ENCODE measurements at regions not wholly inside any gene's neighbourhood (a gene's known extent, or its start where the extent isn't known, plus 50 kb on each side); places are given as distances from the start of the nearest gene placed in this dataset.
A peak's percentile ranks its signal among the peaks of the same experiment; 100 is the strongest.
"Not testable (repeated sequence)": the region's sequence is repeated elsewhere in the genome, so short reads cannot be mapped to it uniquely, and the experiment has no call there.

DNA sequence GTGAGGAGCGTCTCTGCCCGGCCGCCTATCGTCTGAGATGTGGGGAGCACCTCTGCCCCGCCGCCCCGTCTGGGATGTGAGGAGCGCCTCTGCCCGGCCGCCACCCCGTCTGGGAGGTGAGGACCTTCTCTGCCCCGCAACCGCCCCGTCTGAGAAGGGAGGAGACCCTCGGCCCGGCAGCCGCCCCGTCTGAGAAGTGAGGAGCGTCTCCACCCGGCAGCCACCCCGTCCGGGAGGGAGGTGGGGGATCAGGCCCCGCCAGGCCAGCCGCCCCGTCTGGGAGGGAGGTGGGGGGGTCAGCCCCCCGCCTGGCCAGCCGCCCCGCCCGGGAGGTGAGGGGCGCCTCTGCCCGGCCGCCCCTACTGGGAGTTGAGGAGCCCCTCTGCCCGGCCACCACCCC is 507.8 kb downstream of the TUBA3C start:
- not testable (repeated sequence) for DNase-seq (ENCODE audit: low read depth in 2 of 3, low spot score in 2 of 3)

DNA sequence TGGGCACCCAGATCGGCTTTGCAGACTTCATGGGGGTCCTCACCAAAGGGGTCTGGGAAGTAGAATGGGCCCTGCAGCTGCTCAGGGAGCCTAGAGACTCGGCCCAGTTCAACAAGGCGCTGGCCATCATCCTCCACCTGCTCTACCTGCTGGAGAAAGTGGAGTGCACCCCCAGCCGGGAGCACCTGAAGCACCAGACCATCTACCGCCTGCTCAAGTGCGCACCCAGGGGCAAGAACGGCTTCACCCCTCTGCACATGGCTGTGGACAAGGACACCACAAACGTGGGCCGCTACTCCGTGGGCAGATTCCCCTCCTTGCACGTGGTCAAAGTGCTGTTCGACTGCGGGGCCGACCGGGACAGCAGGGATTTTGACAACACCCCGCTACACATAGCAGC is 515.0 kb downstream of the TUBA3C start:
- DNase-seq (ENCODE audit: low read depth in 2 of 3, low spot score in 2 of 3) = not testable (repeated sequence)

DNA sequence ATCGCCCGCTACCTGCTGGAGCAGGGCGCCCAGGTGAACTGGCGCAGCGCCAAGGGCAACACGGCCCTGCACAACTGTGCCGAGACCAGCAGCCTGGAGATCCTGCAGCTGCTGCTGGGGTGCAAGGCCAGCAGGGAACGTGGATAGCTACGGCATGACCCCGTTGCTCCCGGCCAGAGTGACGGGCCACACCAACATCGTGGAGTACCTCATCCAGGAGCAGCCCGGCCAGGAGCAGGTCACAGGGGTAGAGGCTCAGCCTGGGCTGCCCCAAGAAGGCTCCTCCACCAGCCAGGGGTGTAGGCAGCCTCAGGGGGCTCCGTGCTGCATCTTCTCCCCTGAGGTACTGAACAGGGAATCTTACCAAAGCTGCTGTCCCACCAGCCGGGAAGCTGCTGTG is 515.9 kb downstream of the TUBA3C start:
- DNase-seq (ENCODE audit: low read depth in 2 of 3, low spot score in 2 of 3) = not testable (repeated sequence)

DNA sequence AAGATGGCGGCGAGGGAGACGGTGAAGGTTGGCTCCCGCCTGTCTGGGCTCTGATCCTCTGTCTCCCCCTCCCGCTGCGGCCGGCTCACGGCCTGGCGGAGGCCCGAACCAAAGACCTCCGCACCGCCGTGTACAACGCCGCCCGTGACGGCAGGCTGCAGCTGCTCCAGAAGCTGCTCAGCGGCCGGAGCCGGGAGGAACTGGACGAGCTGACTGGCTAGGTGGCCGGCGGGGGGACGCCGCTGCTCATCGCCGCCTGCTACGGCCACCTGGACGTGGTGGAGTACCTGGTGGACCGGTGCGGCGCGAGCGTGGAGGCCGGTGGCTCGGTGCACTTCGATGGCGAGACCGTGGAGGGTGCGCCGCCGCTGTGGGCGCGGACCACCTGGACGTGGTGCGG is 516.5 kb downstream of the TUBA3C start:
- not testable (repeated sequence) for DNase-seq (ENCODE audit: low read depth in 2 of 3, low spot score in 2 of 3)

DNA sequence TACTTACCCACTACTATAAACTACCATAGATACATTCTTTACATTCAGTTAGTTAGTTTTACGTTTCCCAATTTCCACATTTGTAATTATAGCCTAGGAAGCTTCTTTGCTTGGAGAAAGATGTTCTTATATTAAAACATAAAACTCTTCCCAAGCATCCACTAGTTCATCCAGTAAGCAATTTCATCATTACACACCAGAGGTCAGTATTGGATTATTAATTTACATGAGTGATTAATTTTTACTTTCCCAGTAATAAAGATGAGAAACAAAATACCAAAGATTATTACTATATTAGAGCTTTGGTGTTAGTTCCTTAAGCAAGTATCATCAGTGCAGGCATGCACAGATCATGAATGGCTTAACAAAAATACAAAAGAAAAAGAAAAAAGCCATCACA is 518.4 kb downstream of the TUBA3C start:
- not testable (repeated sequence) for DNase-seq (ENCODE audit: low read depth in 2 of 3, low spot score in 2 of 3)

DNA sequence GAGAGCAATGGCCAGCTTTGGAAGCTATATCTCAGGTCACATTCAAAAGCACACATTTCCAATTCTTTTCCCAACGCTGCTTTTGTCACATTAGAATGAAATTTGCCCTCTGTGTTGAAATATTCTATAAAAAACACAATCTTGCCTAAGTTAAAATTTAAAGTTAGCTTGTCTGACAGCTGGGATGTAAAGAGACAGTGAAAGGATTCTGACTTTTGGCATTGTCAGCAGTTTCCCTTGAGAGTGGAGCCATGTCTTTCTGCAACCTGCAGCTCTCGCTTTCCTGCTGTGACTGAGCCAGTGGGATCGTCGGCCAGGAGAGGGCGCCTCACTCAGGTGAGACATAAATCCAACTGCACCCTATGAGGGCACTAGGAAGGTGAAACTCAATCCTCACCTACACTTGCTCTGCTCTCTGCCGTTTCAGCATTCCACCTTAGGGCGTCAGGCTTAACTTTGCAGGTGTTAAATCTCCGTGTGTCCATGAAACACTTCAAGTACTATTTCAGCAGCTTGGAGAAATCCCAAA is 537.9 kb downstream of the TUBA3C start:
- DNase-seq (ENCODE audit: low read depth in 2 of 3, low spot score in 2 of 3) = peak in 1 of 3 experiments; percentile 3

DNA sequence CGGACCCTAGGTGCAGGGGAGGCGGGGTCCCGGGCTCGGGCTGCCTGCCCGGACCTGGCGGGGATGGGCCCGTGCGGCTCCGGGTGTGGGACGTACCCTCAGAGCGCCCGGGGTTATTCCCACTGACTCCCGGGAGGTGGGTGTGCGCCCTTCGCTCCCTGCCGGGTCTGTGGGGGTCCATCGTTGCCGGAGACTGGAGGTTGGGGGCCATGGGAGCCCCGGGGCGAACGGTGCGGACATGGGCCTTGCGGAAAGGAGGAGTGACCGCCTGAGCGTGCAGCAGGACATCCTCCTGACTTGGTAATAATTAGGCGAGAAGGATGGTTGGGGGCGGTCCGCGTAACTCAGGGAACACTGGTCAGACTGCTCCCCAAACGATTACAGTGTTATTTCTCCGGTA is 552.7 kb downstream of the TUBA3C start:
- not testable (repeated sequence) for DNase-seq (ENCODE audit: low read depth in 2 of 3, low spot score in 2 of 3)

DNA sequence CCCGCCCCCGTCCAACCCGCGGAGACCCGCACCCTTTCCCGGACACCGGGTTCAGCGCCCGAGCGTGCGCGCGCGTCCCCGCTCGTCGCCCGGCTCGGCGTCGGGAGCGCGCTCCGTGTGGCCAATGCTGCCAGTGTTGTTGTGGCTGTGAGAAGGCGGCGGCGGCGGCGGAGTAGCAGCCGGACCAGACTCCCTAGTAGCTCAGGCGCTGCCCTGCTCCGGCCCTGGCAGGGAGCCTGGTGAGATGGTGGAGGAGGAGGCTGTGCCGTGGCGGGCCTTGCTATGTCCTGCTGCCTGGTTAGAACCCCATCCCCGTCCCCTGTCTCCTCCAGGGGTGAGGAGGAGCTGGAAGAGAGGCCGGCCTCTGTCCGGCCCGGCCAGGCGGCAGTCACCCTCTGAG is 553.2 kb downstream of the TUBA3C start:
- DNase-seq (ENCODE audit: low read depth in 2 of 3, low spot score in 2 of 3) = no peak

DNA sequence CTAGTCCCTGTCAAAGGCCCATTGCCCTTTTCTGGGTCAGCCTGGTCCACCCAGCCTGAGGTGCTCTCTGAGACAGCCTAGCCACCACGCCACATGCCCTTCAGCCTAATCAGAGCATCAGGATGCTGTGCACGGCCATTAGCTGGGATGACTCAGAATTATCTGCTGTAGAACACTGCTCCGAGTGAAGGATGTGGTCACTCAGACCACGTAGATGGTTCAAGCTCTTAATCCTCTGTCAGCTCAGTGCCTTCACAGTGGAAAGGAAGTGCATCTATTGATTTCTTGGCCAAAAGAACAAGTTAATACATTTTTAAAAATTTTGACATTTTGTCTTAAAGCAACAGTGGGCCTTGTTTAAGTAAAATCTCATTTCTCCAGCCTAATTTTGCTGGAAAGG is 557.6 kb downstream of the TUBA3C start:
- DNase-seq (ENCODE audit: low read depth in 2 of 3, low spot score in 2 of 3) = not testable (repeated sequence)

DNA sequence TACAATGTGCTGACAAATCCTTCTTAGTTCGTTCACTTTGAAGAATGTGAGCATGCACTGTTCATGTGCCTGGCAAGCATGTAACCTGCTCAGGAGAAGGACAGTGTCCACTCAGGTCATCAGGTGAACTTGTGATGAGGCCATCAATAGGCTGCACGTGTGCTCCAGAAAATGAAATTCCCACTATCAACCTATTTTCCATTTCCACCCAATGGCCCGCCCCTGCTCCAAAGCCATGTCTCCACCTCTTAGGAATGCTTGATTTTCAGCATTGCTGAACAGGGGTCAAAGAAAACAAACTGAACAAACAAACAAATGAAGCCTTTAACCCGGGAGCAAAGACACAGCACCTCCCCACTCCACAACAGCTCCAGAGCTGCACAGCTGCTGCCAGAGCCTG is 563.2 kb downstream of the TUBA3C start:
- DNase-seq (ENCODE audit: low read depth in 2 of 3, low spot score in 2 of 3) = not testable (repeated sequence)

DNA sequence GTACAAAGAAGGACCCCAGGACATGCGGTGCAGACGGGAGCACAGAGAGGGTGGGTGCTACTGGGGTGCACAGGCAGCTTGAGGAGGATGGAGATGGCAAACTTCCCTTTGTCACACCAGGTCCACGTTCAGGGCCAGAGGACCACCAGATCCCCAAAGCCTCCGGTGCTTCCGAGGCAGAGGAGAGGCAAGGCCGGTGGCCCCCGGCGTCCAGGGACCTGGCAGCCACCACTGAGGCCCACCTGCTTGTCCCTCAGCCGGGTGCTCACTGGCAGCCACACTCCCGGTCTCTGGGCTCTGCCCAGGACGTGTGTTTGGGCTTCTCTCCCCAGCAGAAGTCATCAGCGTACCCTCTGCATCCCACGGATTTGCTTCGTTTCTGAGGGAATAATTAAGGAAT is 571.1 kb downstream of the TUBA3C start:
- DNase-seq (ENCODE audit: low read depth in 2 of 3, low spot score in 2 of 3) = not testable (repeated sequence)

DNA sequence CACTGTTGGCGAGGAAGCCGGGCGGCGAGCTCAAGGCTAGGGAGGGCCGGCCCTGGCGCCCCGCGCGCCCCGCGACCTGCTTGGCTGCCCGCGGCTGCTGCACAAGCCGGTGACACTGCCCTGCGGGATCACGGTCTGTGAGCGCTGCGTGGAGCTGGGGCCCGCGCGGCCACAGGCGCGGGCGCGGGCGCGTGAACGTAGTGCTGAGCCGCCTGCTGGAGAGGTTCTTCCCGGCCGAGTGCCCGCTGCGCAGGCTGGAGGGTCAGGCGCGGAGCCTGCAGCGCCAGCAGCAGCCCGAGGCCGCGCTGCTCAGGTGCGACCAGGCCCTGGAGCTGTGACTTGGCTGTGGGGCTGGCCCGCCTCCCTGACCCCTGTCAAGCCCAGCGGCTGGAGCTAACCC is 572.3 kb downstream of the TUBA3C start:
- not testable (repeated sequence) for DNase-seq (ENCODE audit: low read depth in 2 of 3, low spot score in 2 of 3)

DNA sequence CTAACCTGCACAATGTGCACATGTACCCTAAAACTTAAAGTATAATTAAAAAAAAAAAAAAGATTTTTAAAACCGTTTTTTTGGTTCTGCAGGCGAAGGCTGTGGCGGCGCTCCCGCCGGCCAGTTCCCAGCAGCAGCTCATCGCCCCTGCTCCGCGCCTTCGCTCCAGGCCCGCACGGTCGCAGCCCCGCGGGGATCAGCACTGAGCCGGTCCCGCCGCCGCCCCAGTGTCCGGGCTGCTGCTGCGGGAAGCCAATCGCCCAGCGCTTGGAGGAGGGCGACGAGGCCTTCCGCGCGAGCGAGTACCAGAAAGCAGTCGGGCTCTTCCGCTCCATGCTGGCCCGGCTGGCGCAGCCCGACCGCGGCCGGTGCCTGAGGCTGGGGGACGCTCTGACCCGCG is 572.8 kb downstream of the TUBA3C start:
- DNase-seq (ENCODE audit: low read depth in 2 of 3, low spot score in 2 of 3) = not testable (repeated sequence)

DNA sequence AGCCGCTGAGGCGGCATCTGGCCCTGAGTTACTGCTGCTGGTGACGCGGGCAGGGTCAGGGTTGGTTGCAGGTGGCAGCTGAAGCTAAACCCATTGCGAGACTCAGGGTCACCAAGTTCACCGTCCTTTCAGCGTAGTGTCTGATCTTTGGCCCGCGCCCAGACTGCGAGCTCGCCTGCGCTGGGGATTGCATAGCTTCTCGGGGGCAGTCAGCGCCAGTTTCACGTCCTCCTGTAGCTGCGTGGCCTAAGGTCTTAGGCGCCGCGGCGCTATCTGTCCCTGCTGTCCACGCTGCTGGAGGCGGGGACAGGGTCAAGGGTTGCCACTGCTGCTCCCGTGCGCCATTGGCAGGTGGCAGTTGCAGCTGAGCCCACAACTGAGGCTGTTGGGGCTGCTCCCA is 581.3 kb downstream of the TUBA3C start:
- DNase-seq (ENCODE audit: low read depth in 2 of 3, low spot score in 2 of 3) = not testable (repeated sequence)

DNA sequence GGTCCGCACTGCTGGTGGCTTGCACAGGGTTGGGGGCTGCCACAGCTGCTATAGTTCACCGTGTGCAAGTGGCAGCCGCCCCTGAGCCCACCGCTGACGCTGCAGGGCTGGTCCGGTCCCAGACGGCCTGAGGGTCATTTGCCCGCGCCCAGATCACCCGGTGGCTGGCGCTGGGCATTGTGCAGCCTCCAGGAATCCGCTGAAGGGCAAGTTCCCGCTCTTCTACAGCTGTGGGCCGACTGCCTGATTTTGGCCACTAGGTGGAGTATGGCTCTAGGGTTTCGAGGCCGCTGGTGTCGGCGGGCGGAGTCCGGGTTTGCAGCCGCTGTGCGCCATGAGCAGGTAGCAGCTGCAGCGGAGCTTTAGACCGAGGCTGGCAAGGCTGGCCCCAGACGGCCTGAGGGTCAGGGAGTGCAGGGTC is 581.8 kb downstream of the TUBA3C start:
- DNase-seq (ENCODE audit: low read depth in 2 of 3, low spot score in 2 of 3) = not testable (repeated sequence)

DNA sequence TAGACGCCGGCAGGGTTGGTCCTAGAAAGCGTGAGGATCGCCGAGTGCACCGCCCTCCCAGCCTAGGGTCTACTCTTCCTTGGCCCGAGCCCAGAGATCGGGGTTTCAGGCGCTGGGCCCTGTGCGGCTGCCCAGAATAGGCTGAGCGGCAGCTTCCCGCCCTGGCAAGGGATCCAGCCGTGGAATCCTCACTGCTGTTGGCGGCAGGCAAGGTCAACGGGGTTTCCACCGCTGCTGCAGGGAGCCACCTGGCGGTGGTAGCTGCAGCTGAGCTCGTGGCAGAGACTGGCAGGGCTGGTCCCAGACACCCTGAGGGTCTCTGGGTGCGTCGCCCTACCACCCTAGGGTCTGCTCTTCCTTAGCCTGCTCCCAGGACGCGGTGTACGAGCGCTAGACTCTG is 583.1 kb downstream of the TUBA3C start:
- not testable (repeated sequence) for DNase-seq (ENCODE audit: low read depth in 2 of 3, low spot score in 2 of 3)

DNA sequence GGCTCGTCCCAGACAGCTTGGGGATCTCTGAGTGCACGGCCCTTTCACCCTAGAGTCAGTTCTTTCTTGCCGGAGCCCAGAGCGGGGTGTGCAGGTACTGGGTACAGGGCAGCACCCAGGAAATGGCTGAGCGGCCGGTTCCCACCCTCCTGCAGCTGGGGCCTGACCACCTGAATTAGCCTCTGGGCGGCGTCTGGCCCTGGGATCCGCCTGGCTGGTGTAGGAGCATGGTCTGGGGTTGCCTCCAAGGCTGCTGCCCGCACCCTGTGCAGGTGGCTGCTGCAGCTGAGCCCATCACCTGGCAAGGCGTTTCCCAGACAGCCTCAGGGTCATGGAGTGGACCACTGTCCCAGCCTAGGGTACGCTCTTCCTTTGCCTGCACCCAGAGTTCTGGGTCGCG is 583.7 kb downstream of the TUBA3C start:
- DNase-seq (ENCODE audit: low read depth in 2 of 3, low spot score in 2 of 3) = not testable (repeated sequence)

DNA sequence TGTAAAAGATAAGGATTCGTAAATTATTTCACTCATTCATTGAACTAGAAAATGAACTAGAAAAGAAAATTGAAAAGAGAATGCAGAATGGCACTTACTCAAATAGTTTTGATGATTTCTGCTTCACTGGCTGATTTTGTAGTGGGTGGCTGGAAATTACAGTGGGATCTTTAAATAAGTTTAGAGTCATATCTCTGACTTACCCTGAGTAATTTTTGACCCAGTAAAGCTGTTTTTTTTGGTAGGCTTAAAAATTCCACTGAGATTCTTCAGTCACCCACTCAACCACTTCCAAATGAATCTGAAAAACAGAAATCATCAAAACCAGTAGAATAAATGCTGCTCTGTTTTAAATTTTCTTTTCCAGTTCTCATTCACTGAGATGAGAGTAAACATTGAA is 604.5 kb downstream of the TUBA3C start:
- not testable (repeated sequence) for DNase-seq (ENCODE audit: low read depth in 2 of 3, low spot score in 2 of 3)

DNA sequence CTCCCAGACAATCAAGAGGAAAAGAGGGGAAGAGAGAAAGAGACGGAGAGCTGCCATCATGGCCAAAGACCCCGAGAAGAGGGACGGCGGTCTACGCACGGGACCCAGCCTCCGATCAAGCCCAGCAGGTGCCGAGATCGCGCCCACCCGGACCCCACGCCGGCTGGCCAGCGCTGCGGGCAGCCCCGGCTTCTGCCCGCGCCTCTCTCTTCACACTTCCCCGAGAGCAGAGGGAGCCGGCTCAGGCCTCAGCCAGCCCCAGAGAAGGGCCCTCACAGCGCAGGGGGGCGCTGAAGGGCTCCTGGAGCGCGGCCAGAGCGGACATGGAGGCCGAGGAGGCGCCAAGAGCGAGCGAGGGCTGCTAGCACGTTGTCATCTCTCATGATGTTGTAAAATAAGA is 613.7 kb downstream of the TUBA3C start:
- not testable (repeated sequence) for DNase-seq (ENCODE audit: low read depth in 2 of 3, low spot score in 2 of 3)
